Fibroblast of villous mesenchyme (primary cell): ENCODE measurements at regions not wholly inside any gene's neighbourhood (a gene's known extent, or its start where the extent isn't known, plus 50 kb on each side); places are given as distances from the start of the nearest gene placed in this dataset.

Experiments
- DNase-seq: peaks from one replicate; pipeline ENCODE4 v3.0.0-alpha.2; 2010; ENCODE audit warnings: low read depth
- H3K4me3 ChIP-seq: 2 replicates; pipeline ENCODE4 v1.5.1; 2011; ENCODE audit warnings: low read depth, mild to moderate bottlenecking, low read length
- CTCF ChIP-seq: IDR thresholded peaks from 2 replicates; pipeline ENCODE4 v1.5.1; 2012; ENCODE audit warnings: low read depth, mild to moderate bottlenecking, low read length; ENCODE audit not compliant: insufficient read depth

- no peak overlapping the region for H3K4me3 ChIP-seq
- no peak for TF ChIP-seq CTCF
- no peak for DNase-seq
Observed at GRCh38 chr14:98290596-98290995, 981.4 kb downstream of the BCL11B start.

DNA sequence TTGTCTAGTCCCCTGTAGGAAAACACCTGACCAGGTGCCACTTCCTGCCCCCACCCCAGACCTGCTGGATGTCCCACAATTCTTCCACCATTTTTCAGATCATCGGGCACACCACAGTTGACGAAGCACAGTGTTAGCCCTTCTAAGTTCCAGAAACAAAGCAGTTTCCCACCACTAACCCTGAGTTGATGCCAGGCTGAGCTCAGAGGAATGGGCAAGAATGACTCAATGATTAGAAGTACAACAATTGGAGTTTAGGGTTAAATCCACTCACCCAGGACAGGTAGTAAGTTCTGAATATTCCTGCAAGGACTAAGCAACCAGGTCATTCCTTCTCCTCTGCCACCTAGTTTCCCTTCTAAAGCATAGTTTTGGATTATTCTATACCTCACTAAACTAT, 979.8 kb downstream of the BCL11B start:
- TF ChIP-seq CTCF = no peak
- no peak overlapping the region for H3K4me3 ChIP-seq
- DNase-seq = no peak

DNA sequence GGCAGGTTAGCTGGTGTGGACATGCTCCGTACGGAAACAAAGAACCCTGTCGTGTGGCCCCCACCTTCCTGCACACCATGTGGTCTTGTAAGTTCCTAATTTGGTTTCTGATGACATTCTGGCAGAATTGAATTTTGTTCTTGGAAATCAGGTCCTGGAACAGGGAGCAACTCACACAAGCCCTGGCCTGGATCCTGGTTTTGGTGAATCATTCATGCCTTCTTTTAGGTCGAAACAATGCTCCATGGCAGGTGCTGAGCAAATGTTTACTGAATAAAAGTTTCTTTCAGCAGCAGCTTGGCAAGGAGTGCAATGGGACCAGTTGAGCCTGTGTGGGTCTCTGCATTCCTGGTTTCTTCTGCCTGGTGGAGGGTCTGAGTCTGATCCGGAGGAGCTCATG, 978.4 kb downstream of the BCL11B start:
- no peak overlapping the region for H3K4me3 ChIP-seq
- no peak for DNase-seq
- TF ChIP-seq CTCF = no peak

GRCh38 chr14:98296895-98297294, 975.1 kb downstream of the BCL11B start:
- no peak overlapping the region for H3K4me3 ChIP-seq
- TF ChIP-seq CTCF = no peak
- DNase-seq = no peak

GRCh38 chr14:98297567-98297966, 974.4 kb downstream of the BCL11B start:
- no peak for DNase-seq
- TF ChIP-seq CTCF = no peak
- H3K4me3 ChIP-seq = no peak overlapping the region

DNA sequence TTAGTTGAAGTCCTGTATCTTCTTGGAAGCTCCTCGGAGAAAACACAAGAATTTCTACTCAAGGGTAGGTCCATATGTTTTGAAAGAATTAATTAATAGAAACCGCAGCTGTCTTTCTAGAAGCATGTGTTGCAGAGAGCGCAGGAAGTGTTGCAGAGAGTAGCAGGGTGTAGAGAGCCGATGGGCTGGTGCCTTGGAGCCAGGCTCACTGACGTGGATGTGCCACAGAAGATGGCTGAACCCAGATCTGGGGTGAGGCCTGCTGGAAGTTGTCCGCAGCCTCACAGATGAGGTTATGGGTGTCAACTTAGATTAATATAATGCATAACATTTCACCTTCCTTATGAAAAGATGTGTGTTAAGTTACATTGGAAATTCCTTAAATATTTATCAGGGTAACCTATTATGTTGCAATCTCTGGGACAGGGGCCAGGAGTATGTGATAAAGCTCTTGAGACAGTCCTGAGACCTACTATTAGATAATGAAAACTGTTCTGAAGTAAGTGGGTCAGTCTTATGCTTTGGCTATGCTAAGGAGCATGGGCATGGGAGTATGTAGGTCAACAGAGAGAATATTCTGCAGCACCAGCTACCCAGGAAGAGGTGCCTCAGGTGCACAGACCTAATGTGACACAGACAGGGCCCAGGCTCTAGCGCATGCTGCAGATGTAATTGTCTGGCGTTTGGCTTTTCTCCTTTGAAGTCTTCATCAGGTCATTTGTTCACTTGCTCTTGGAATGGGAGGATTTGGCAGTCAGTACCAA, 973.3 kb downstream of the BCL11B start:
- no peak for DNase-seq
- no peak overlapping the region for H3K4me3 ChIP-seq
- TF ChIP-seq CTCF = no peak

GRCh38 chr14:98301681-98302080, 970.3 kb downstream of the BCL11B start:
- no peak for TF ChIP-seq CTCF

More at GRCh38 chr14:98301681-98302080, 970.3 kb downstream of the BCL11B start:
- DNase-seq = no peak
- H3K4me3 ChIP-seq = no peak overlapping the region
